ENCODE measurements at regions not wholly inside any gene's neighbourhood (a gene's known extent, or its start where the extent isn't known, plus 50 kb on each side); places are given as distances from the start of the nearest gene placed in this dataset.

GRCh38 chr6:8213995-8214394 lies 111.6 kb upstream of the EEF1E1 start:
- TF ChIP-seq CTCF (IDR thresholded peaks at IDR 0.05; ENCODE audit: low read length) (no peak), EZH2 (optimal IDR thresholded peaks at IDR 0.05; ENCODE audit: low read depth, low read length) (no peak), EZH2phosphoT487 (IDR thresholded peaks at IDR 0.05; ENCODE audit: low read length) (no peak)
